ELF-1 (cell line): ENCODE measurements at regions not wholly inside any gene's neighbourhood (a gene's known extent, or its start where the extent isn't known, plus 50 kb on each side); places are given as distances from the start of the nearest gene placed in this dataset.

Source experiments
- DNase-seq: peaks from one replicate; pipeline ENCODE4 v3.0.0-alpha.2; 2016; ENCODE audit warnings: low read depth, low spot score

GRCh38 chr2:150319085-150319484, 168.4 kb downstream of the RND3 start:
- no peak for DNase-seq

DNA sequence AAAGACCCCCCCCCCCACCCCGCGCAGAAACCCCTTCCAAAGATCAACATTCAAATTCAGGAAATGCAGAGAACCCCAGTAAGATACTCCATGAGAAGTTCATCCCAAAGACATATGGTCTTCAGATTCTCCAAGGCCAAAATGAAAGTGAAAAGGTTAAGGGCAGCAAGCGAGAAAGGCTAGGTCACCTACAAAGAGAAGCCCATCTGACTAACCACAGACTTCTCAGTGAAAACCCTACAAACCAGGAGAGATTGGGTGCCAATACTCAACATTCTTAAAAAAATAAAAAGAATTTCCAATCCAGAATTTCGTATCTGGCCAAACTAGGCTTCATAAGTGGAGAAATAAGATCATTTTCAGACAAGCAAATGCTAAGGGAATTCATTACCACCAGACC, 175.2 kb downstream of the RND3 start:
- no peak for DNase-seq

DNA sequence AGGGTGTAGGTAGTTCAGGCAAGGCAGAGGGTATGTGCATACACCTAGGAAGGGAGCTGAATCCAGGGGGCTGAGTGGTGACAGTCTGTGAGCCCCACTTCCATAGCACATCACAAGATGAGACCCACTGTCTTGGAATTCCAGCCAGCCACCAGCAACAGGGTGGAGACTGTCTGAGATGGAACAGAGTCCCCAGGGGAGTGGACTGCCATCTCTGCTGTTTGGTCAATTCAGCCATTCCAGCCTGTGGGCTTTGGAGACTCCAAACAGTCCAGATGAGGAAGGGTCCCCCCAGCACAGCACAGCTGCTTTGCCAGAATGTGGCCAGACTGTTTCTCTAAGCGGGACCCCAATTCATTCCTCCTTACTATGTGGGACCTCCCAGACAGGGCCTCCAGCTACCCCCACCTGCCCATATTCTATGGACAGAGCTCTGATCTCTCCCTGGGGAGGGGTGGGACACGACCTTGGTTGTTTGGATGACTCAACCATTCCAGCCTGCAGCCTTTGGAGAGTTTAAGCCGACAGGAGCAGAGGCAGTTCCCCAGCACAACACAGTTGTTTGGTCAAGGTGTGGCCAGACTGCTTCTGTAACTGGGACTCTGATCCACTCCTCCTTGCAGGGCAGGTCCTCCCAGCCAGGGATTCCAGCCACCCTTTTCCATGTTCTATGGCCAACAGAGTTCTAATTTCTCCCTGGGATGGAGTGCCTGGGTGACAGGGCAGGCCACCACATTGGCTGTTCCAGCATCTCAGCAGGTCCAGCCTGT, 178.0 kb downstream of the RND3 start:
- DNase-seq = no peak

DNA sequence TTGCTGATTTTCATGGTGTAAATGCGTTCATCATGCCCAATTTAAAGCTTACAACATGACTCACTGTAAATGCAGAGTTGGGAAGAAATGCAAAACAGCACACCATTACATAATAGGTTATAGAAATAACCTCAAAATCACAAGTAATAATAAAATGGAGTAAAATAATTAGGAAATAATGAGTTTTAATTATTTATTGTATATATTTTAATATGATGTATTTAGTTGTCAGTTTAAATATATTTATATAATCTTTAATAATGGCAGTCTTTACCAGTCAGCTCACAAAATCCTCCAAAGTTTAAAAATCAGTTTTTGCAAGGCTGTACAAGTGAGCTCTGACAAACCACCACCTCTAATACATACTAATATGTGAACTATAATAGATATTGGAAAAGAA, 180.2 kb downstream of the RND3 start:
- DNase-seq = no peak

DNA sequence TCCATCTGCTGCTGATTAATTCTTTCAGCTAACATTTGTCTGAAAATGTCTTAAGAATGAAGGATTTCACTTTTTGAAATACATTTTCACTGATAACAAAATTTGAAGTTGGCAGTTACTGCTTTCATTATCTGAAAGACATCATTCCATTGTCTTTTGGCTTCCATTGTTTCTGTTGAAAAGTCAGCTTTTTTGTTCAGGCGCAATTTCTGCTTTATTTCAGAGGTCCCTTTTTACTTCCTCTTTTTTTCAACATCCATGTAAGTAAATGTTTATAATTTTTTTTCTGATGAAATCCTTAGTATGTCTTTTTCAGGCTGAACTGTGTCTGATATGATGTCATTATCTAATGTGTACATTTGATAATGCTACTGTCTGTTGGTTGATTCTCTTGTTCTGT, 184.2 kb downstream of the RND3 start:
- no peak for DNase-seq

- DNase-seq = no peak
Observed at GRCh38 chr2:150298571-150299305, 188.7 kb downstream of the RND3 start.

GRCh38 chr2:150296770-150297546, 190.5 kb downstream of the RND3 start:
- no peak for DNase-seq

GRCh38 chr2:150295544-150295943, 191.9 kb downstream of the RND3 start:
- DNase-seq = no peak

DNA sequence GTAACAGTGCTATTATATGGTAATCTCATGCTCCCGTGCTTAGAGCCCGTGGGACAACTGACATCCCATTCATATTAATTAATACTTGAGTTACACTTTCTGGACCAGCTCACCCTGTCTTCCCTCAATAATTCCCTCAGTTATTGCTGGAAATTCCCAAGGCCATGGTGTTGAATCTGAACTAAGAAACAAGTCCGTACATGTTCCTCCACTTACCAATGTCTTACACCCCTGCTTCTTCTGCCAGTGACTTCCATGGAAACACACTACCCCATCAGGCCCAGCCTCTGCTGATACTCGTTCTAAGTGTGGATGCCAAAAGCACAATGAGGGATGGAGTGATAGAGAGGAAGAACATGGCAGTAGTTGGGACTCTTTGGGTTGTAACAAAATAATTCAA, 193.7 kb downstream of the RND3 start:
- DNase-seq = no peak

- DNase-seq = no peak
Observed at GRCh38 chr2:150292807-150293206, 194.7 kb downstream of the RND3 start.

GRCh38 chr2:150292192-150292591, 195.3 kb downstream of the RND3 start:
- no peak for DNase-seq

DNA sequence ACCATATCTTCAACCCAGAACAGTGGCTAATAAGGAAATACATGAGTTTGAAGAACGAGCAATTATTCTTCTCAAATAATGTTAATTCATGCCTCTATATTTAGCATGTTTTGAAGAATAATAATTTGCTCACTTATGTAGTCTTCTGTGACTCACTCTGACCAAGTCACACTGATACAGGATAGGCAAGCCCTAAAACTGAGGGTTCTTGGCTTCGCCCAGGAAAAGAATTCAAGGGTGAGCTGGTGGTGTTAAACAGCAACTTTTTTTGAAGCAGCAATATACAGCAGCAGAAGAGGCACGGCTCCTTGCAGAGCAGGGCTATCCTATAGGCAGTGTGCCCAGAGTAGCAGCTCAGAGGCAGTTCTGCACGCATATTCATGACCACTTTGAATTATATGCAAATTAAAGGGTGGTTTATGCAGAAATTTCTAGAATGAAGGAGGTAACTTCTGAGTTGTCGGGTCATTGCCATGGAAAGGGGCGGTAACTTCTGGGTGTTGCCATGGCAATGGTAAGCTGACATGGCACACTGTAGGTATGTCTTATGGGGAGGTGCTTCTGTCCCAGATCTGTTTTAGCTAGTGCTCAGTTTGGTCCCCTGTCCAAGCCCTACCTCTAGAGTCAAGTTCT, 200.6 kb downstream of the RND3 start:
- DNase-seq = no peak

- no peak for DNase-seq
Observed at GRCh38 chr2:150284116-150284515, 203.4 kb downstream of the RND3 start.

DNA sequence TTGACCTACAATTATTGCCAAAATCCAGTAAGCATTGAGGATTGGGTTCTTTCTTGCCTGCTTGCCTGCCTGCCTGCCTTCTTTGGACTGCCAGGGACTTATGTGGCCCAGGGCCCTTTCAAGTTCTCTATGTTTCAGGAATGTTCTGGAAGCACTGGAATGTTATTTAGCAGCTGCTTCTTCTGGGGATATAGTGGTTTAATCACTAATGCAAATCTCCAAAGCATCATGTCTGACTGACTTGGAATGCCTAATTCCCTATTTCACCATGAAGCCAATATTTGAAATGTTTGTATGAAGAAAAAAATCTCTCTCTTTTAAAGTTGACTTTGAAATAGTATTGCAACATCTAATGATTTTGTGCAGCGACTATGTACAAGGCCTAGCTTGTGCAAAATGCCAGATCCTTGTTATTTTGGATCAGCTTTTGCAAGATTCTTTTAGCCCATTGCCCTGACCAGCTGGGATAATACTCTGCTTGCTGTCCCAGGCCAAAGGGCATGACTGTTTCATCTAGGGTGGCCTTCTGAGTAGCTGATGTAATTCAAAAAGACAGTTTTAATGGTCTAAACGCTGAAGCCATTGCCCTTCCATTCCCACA, 204.6 kb downstream of the RND3 start:
- DNase-seq = no peak

DNA sequence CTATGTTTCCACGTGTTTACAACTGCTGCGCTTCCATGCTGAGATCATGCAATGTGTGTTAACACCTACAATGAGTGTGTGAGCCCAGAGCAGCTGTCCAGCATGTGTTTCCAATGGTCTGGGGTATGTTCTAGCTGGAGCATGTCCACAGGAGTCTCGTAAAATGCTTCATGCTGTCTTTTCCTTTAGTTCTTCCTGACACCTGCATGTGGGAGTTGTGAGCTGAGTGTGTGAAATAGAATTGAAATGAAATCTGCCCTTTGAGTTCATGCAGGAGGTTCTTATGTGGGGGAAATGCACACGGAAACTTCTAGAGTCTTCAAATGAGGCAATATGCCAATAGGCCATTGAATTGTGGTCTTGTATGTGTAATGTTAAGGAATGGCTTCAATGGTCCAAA, 205.1 kb downstream of the RND3 start:
- DNase-seq = no peak

- DNase-seq = no peak
Observed at GRCh38 chr2:150280231-150280630, 207.2 kb downstream of the RND3 start.

GRCh38 chr2:150279686-150280085, 207.8 kb downstream of the RND3 start:
- DNase-seq = no peak

DNA sequence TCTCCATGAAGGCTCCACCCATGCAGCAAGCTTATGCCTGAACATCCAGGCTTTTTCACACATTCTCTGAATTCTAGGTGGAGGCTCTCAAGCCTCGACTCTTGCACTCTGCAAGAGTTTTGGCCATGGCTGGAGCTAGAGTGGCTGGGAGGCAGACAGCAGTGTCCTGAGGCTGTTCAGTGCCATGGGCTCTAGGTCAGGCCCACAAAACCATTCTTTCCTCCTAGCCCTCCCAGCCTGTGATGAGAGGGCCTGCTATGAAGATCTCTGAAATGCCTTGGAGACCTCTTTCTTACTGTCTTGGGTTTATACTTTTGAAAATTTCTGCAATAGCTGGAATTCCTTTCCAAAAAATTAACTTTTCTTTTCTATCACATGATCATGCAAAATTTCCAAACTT, 210.7 kb downstream of the RND3 start:
- no peak for DNase-seq

- DNase-seq = no peak
Observed at GRCh38 chr2:150274108-150274507, 213.4 kb downstream of the RND3 start.

DNA sequence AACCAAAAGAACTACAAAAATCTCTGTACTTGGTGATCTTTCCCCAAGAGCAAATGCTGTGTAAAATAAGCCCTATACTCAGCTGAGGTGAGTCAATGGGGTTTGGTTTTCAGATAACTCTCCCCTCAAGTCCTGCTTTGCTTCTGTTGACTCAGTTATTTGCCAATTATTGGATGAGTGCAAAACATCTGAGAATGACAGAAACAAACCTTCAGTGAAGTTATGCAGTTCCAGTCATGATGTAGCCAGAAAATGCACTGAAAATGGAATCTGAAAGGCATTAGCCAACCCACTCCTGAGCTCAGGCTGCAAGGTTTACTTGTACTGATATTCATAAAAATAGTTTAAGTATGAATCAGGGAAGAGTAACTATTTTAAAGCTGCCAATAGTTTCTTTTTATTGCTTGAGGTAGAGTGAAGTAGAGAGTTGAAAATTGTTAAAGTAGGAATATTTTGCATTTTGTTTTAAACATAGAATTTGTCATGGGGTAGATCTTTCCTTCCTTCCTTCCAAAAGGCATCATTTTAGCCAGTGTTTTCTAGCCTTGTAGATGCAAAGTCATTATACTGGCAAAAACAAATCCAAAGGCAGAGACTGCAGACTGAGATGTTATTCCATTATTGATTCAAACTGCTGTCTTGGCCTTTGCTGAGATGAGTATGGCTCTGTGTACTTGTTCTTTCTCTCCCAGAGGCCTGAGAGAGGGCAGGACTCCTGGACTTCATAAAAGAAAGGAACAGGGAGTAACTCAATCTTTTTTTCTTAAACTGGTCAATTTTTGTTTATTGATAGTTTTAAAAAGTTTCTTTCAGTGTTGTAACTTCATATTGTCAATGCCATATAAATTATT, 215.3 kb downstream of the RND3 start:
- DNase-seq = no peak
